A549 (cell line): ENCODE measurements at regions not wholly inside any gene's neighbourhood (a gene's known extent, or its start where the extent isn't known, plus 50 kb on each side); places are given as distances from the start of the nearest gene placed in this dataset.

Experiments
- ATAC-seq, 2 experiments: fragments of 200-7000 bp in 1 of 2; fragments of >200 bp in 1 of 2; cut with Nextera tagmentation in 1 of 2; cut with Tn5 transposase in 1 of 2; 3 replicates each; pipeline versions ENCODE4 v1.8.0 to v1.9.1; 2018 to 2020; ENCODE audit warnings: mild to moderate bottlenecking in 1 of 2, moderate library complexity in 1 of 2
- CTCF ChIA-PET: fragments of 300-600 bp; sonication (Branson Sonifier 250); formaldehyde crosslinking; extraction: SDS; loops from one replicate; lab custom pipeline; 2021; ENCODE audit warnings: antibody characterized with exemption, inconsistent platforms; lab: Yijun Ruan, JAX
- POLR2A ChIA-PET: fragments of 350-600 bp; formaldehyde crosslinking; extraction: SDS; loops from one replicate; lab custom pipeline; 2021; ENCODE audit warnings: antibody characterized with exemption, inconsistent platforms; lab: Yijun Ruan, JAX
- DNase-seq, 2 experiments: peaks; one replicate each; pipeline versions ENCODE4 v3.0.0 to v3.0.0-alpha.2; 2011 to 2016; ENCODE audit warnings: low read depth in 1 of 2, low spot score in 1 of 2
- FAIRE-seq: peaks from 2 replicates; lab custom pipeline; 2011; peaks lifted over from hg19 to GRCh38; lab: Jason Lieb, UNC
- H3K27ac ChIP-seq, 2 experiments: fragments of >200 bp; sonication (Bioruptor Twin); formaldehyde crosslinking; 3 replicates each; pipeline ENCODE4 v1.5.1; 2016 to 2017
- H3K4me1 ChIP-seq: fragments of >200 bp; sonication (Bioruptor Twin); formaldehyde crosslinking; 3 replicates; pipeline ENCODE4 v1.6.1; 2016
- H3K4me2 ChIP-seq: fragments of >200 bp; sonication (Bioruptor Twin); formaldehyde crosslinking; 3 replicates; pipeline ENCODE4 v1.6.1; 2016
- H3K4me3 ChIP-seq: fragments of >200 bp; sonication (Bioruptor Twin); formaldehyde crosslinking; 3 replicates; pipeline ENCODE4 v1.5.1; 2016
- H3K9me3 ChIP-seq: fragments of >200 bp; sonication (Bioruptor Twin); formaldehyde crosslinking; 3 replicates; pipeline ENCODE4 v1.6.1; 2016
- BHLHE40 ChIP-seq: IDR thresholded peaks from 2 replicates; pipeline ENCODE4 v1.6.1; 2012; ENCODE audit warnings: low read depth, low read length, inconsistent platforms
- CHD4 ChIP-seq: fragments of 200-600 bp; sonication (generic); IDR thresholded peaks from 2 replicates; pipeline ENCODE4 v1.6.1; 2016; ENCODE audit warnings: antibody characterized with exemption, mild to moderate bottlenecking, borderline replicate concordance
- ELK1 ChIP-seq: fragments of 150-350 bp; IDR thresholded peaks from 2 replicates; pipeline ENCODE4 v1.6.1; 2014; ENCODE audit warnings: low read depth, mild to moderate bottlenecking, low read length
- EP300 ChIP-seq, 2 experiments: fragments of >200 bp; sonication (Bioruptor Twin); formaldehyde crosslinking; IDR thresholded peaks; 2 replicates in 1 of 2; 3 replicates in 1 of 2; pipeline ENCODE4 v1.6.1; 2016 to 2017
- FOXS1 ChIP-seq: fragments of 250-450 bp; sonication (Bioruptor Pico); IDR thresholded peaks from 2 replicates; pipeline ENCODE4 v1.5.0; 2020; ENCODE audit warnings: mild to moderate bottlenecking, moderate library complexity
- HDAC2 ChIP-seq: fragments of 200-600 bp; sonication (generic); IDR thresholded peaks from 2 replicates; pipeline ENCODE4 v1.6.1; 2016
- JUNB ChIP-seq: fragments of >200 bp; sonication (Bioruptor Twin); formaldehyde crosslinking; IDR thresholded peaks from 2 replicates; pipeline ENCODE4 v1.6.1; 2016
- KDM1A ChIP-seq: fragments of 200-600 bp; sonication (generic); IDR thresholded peaks from 2 replicates; pipeline ENCODE4 v1.6.1; 2016; ENCODE audit warnings: low read depth, mild to moderate bottlenecking
- KDM5A ChIP-seq: fragments of 200-600 bp; sonication (generic); IDR thresholded peaks from 2 replicates; pipeline ENCODE4 v1.6.1; 2016; ENCODE audit warnings: antibody characterized with exemption, mild to moderate bottlenecking
- MAX ChIP-seq: IDR thresholded peaks from 2 replicates; pipeline ENCODE4 v1.6.1; 2012
- MAZ ChIP-seq: fragments of 150-350 bp; IDR thresholded peaks from 2 replicates; pipeline ENCODE4 v1.6.1; 2014; ENCODE audit warnings: antibody characterized with exemption, low read depth, low read length, borderline replicate concordance
- NPAS2 ChIP-seq: fragments of 250-450 bp; sonication (Bioruptor Pico); IDR thresholded peaks from 2 replicates; pipeline ENCODE4 v1.8.0; 2022; ENCODE audit warnings: mild to moderate bottlenecking, moderate library complexity, borderline replicate concordance
- RARB ChIP-seq: fragments of 250-450 bp; sonication (Bioruptor Pico); IDR thresholded peaks from 2 replicates; pipeline ENCODE4 v1.8.0; 2021; ENCODE audit warnings: mild to moderate bottlenecking, moderate library complexity
- RCOR1 ChIP-seq: fragments of 150-350 bp; IDR thresholded peaks from 2 replicates; pipeline ENCODE4 v1.6.1; 2014; ENCODE audit warnings: antibody characterized with exemption, low read length, low read depth
- RFX5 ChIP-seq: fragments of 450-650 bp; IDR thresholded peaks from 2 replicates; pipeline ENCODE4 v1.7.1; 2014; ENCODE audit warnings: antibody characterized with exemption, mild to moderate bottlenecking, moderate library complexity
- RNF2 ChIP-seq: fragments of 200-600 bp; sonication (generic); IDR thresholded peaks from 2 replicates; pipeline ENCODE4 v1.6.1; 2016; ENCODE audit warnings: low read depth, mild to moderate bottlenecking, antibody characterized with exemption, moderate library complexity, borderline replicate concordance
- SMC3 ChIP-seq: fragments of >200 bp; sonication (Bioruptor Twin); formaldehyde crosslinking; IDR thresholded peaks from 3 replicates; pipeline ENCODE4 v1.6.1; 2018; ENCODE audit warnings: inconsistent platforms
- SREBF2 ChIP-seq: fragments of 450-650 bp; IDR thresholded peaks from 2 replicates; pipeline ENCODE4 v1.6.1; 2014; ENCODE audit warnings: mild to moderate bottlenecking, moderate library complexity
- ZC3H11A ChIP-seq: fragments of 450-650 bp; IDR thresholded peaks from 2 replicates; pipeline ENCODE4 v1.6.1; 2014; ENCODE audit warnings: antibody characterized with exemption, mild to moderate bottlenecking
- WGBS: methylation state at CpG from one replicate; pipeline ENCODE4 v1.1.6; 2017; ENCODE audit errors: missing lambda C conversion rate; 5-methylcytosine and 5-hydroxymethylcytosine counted together
- TF ChIP-seq, protein P1 (sequence below): fragments of 200-600 bp; sonication (generic); IDR thresholded peaks from 2 replicates; pipeline ENCODE4 v1.6.1; 2016; ENCODE audit warnings: antibody characterized with exemption, mild to moderate bottlenecking, moderate library complexity

DNA sequence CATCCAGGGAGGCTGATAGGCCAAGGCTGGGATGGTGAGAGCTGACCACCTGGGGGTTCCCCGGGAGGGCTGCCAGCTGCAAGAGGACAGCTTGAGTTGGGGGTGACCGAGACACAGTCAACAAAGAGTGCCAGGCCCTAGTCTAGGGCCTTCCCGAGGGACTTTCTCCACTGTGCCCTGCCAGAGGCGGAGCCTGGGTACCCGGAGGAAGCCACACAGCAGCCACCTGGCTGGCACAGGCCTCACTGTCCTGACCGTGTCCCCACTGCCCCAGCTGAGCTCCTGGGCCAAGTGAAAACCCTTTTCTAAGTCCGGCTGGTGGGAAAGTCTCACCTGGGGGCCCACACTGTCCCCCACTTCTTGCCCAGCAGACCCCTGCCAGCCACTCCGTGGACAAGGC is 71.9 kb upstream of the GSE1 start:
- ChIA-PET CTCF (interaction anchor here (1.1 to 4.9 kb wide), 5 partner anchors 11 to 74 kb away, joined by 3 to 34 read pairs (median 5); no protein-coding TSS in a partner anchor), POLR2A (no interaction called here)
- Histone ChIP-seq H3K4me3 (no peak overlapping the region), H3K27ac (no peak overlapping the region), H3K9me3 (peaks cover 12% of the 10 kb centered on the region), H3K4me1 (no peaks in the 10 kb centered on the region), H3K4me2 (no peak overlapping the region)
- FAIRE-seq = no peak
- WGBS = 78% methylated on average over 8 of the region's 8 CpGs
- no peak for ATAC-seq
- no peak for DNase-seq
- TF ChIP-seq KDM1A (no peak), MAZ (no peak), FOXS1 (CRISPR knock-in tag) (no peak), RFX5 (no peak), KDM5A (no peak), MAX (no peak), RNF2 (no peak), BHLHE40 (no peak), CHD4 (no peak), ELK1 (no peak), ZC3H11A (no peak), SREBF2 (no peak), JUNB (no peak), NPAS2 (CRISPR knock-in tag) (no peak), RCOR1 (no peak), HDAC2 (no peak)

- FAIRE-seq (no peak), DNase-seq (no peak), ATAC-seq (no peak)
- no peak overlapping the region for H3K27ac ChIP-seq
- no peak overlapping the region for H3K4me3 ChIP-seq
- H3K4me1 ChIP-seq = no peaks in the 10 kb centered on the region
- CTCF ChIA-PET = interaction anchor here (0.9 to 4.9 kb wide), 5 partner anchors 9 to 427 kb away, joined by 3 to 31 read pairs (median 4); no protein-coding TSS in a partner anchor
- TF ChIP-seq ZC3H11A = no peak
- TF ChIP-seq SMC3 = no peak
- TF ChIP-seq NPAS2 (CRISPR knock-in tag) = no peak
- H3K4me2 ChIP-seq = no peak overlapping the region
- H3K9me3 ChIP-seq = peaks cover 12% of the 10 kb centered on the region
- POLR2A ChIA-PET = interaction anchor here (0.6 kb wide), 1 partner anchor 70 kb away, joined by 3 read pairs; no protein-coding TSS in a partner anchor
- 77% methylated on average over 7 of the region's 7 CpGs for WGBS
These were observed 71.5 kb upstream of the GSE1 start for GRCh38 chr16:85541619-85541979.

GRCh38 chr16:85541980-85542900 is 70.9 kb upstream of the GSE1 start:
- Histone ChIP-seq H3K9me3 (peaks cover 12% of the 10 kb centered on the region), H3K27ac (no peak overlapping the region), H3K4me2 (no peak overlapping the region), H3K4me3 (no peak overlapping the region), H3K4me1 (no peaks in the 10 kb centered on the region)
- peak in 1 of 2 experiments; percentile 18; a peak in 2 of 6 replicates for ATAC-seq
- FAIRE-seq = no peak
- TF ChIP-seq EP300 (IDR thresholded peaks at IDR 0.05) = no peak
- no peak for TF ChIP-seq MAZ
- no peak for TF ChIP-seq KDM5A
- no peak for TF ChIP-seq SMC3
- TF ChIP-seq, protein P1, sequence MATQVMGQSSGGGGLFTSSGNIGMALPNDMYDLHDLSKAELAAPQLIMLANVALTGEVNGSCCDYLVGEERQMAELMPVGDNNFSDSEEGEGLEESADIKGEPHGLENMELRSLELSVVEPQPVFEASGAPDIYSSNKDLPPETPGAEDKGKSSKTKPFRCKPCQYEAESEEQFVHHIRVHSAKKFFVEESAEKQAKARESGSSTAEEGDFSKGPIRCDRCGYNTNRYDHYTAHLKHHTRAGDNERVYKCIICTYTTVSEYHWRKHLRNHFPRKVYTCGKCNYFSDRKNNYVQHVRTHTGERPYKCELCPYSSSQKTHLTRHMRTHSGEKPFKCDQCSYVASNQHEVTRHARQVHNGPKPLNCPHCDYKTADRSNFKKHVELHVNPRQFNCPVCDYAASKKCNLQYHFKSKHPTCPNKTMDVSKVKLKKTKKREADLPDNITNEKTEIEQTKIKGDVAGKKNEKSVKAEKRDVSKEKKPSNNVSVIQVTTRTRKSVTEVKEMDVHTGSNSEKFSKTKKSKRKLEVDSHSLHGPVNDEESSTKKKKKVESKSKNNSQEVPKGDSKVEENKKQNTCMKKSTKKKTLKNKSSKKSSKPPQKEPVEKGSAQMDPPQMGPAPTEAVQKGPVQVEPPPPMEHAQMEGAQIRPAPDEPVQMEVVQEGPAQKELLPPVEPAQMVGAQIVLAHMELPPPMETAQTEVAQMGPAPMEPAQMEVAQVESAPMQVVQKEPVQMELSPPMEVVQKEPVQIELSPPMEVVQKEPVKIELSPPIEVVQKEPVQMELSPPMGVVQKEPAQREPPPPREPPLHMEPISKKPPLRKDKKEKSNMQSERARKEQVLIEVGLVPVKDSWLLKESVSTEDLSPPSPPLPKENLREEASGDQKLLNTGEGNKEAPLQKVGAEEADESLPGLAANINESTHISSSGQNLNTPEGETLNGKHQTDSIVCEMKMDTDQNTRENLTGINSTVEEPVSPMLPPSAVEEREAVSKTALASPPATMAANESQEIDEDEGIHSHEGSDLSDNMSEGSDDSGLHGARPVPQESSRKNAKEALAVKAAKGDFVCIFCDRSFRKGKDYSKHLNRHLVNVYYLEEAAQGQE = no peak
- TF ChIP-seq BHLHE40 = no peak
- TF ChIP-seq RARB (CRISPR knock-in tag) = no peak
- TF ChIP-seq JUNB = no peak
- ChIA-PET CTCF (interaction anchor here (0.9 to 3.0 kb wide), 5 partner anchors 8 to 427 kb away, joined by 3 to 15 read pairs (median 3); no protein-coding TSS in a partner anchor), POLR2A (interaction anchor here (0.6 kb wide), 1 partner anchor 70 kb away, joined by 3 read pairs; no protein-coding TSS in a partner anchor)
- no peak for DNase-seq
- 82% methylated on average over 14 of the region's 20 CpGs for WGBS
